Neural cell (in vitro differentiated cells): ENCODE measurements at regions not wholly inside any gene's neighbourhood (a gene's known extent, or its start where the extent isn't known, plus 50 kb on each side); places are given as distances from the start of the nearest gene placed in this dataset.
A peak's percentile ranks its signal among the peaks of the same experiment; 100 is the strongest.
"Not testable (repeated sequence)": the region's sequence is repeated elsewhere in the genome, so short reads cannot be mapped to it uniquely, and the experiment has no call there.

Source experiments
- H2AFZ ChIP-seq: fragments of 200-600, 300-800 bp; sonication (generic), shearing (Covaris generic); 2 replicates; pipeline ENCODE4 v1.6.0; 2014; ENCODE audit warnings: low read depth, mild to moderate bottlenecking, antibody characterized with exemption, low read length, moderate library complexity
- H3F3A ChIP-seq: fragments of 200-600 bp; shearing (Covaris generic); 2 replicates; pipeline ENCODE4 v1.6.1; 2016; ENCODE audit warnings: mild to moderate bottlenecking, moderate library complexity, mixed read lengths, antibody characterized with exemption, low read length; ENCODE audit not compliant: insufficient read depth, poor library complexity, severe bottlenecking
- H3K27ac ChIP-seq: fragments of 200-600, 300-800 bp; sonication (generic), shearing (Covaris generic); 2 replicates; pipeline ENCODE4 v1.5.1; 2014; ENCODE audit warnings: mild to moderate bottlenecking, low read length, moderate library complexity
- H3K27me3 ChIP-seq: fragments of 300-800, 200-600 bp; sonication (generic), shearing (Covaris generic); 2 replicates; pipeline ENCODE4 v1.6.0; 2014; ENCODE audit warnings: mild to moderate bottlenecking, low read depth, low read length, moderate library complexity; ENCODE audit not compliant: insufficient read depth
- H3K36me3 ChIP-seq: fragments of 300-800, 200-600 bp; sonication (generic), shearing (Covaris generic); 2 replicates; pipeline ENCODE4 v1.5.1; 2014; ENCODE audit warnings: mild to moderate bottlenecking, antibody characterized with exemption, low read length, moderate library complexity; ENCODE audit not compliant: insufficient read depth
- H3K4me2 ChIP-seq: fragments of 300-800, 200-600 bp; sonication (generic), shearing (Covaris generic); 2 replicates; pipeline ENCODE4 v1.6.0; 2014; ENCODE audit warnings: mild to moderate bottlenecking, low read length
- H3K4me3 ChIP-seq: fragments of 300-800, 200-600 bp; sonication (generic), shearing (Covaris generic); 2 replicates; pipeline ENCODE4 v1.5.1; 2014; ENCODE audit warnings: mild to moderate bottlenecking, low read length, moderate library complexity
- H3K79me2 ChIP-seq: fragments of 200-600 bp; shearing (Covaris generic); replicated peaks from 2 replicates; pipeline ENCODE4 v1.6.0; 2014; ENCODE audit warnings: mild to moderate bottlenecking, low read length, moderate library complexity; ENCODE audit not compliant: insufficient read depth
- H3K9ac ChIP-seq: fragments of 300-800, 200-600 bp; sonication (generic), shearing (Covaris generic); 2 replicates; pipeline ENCODE4 v1.6.1; 2016; ENCODE audit warnings: mild to moderate bottlenecking, low read length, mixed read lengths
- H3K9me2 ChIP-seq: fragments of 200-600 bp; shearing (Covaris generic); 2 replicates; pipeline ENCODE4 v1.6.1; 2016; ENCODE audit warnings: mild to moderate bottlenecking, low read length, mixed read lengths; ENCODE audit not compliant: insufficient read depth
- H3K9me3 ChIP-seq: fragments of 200-600, 300-800 bp; sonication (generic), shearing (Covaris generic); 2 replicates; pipeline ENCODE4 v1.6.1; 2016; ENCODE audit warnings: mild to moderate bottlenecking, mixed run types, low read length, moderate library complexity, mixed read lengths
- H4K20me1 ChIP-seq: fragments of 200-600 bp; shearing (Covaris generic); 2 replicates; pipeline ENCODE4 v1.6.1; 2016; ENCODE audit warnings: mild to moderate bottlenecking, mixed run types; ENCODE audit not compliant: insufficient read depth
- EP300 ChIP-seq: fragments of 450-650 bp; conservative IDR thresholded peaks from 2 replicates; pipeline ENCODE4 v1.6.1; 2014; ENCODE audit warnings: antibody characterized with exemption, mild to moderate bottlenecking, moderate library complexity; ENCODE audit not compliant: poor library complexity, severe bottlenecking
- EZH2 ChIP-seq: fragments of 200-600, 300-800 bp; shearing (Covaris generic), sonication (generic); IDR thresholded peaks from 2 replicates; pipeline ENCODE4 v1.6.1; 2014; ENCODE audit warnings: antibody characterized with exemption, low read length, borderline replicate concordance, mild to moderate bottlenecking; ENCODE audit not compliant: insufficient read depth, poor library complexity, severe bottlenecking
- MXI1 ChIP-seq: fragments of 450-650 bp; conservative IDR thresholded peaks from 2 replicates; pipeline ENCODE4 v1.6.1; 2014; ENCODE audit warnings: antibody characterized with exemption, mild to moderate bottlenecking; ENCODE audit not compliant: poor library complexity, severe bottlenecking
- POLR2AphosphoS5 ChIP-seq: IDR thresholded peaks from 2 replicates; pipeline ENCODE4 v1.6.1; 2012
- RAD21 ChIP-seq: fragments of 450-650 bp; conservative IDR thresholded peaks from 2 replicates; pipeline ENCODE4 v1.6.1; 2014; ENCODE audit warnings: antibody characterized with exemption, mild to moderate bottlenecking, moderate library complexity
- SMC3 ChIP-seq: fragments of 450-650 bp; conservative IDR thresholded peaks from 2 replicates; pipeline ENCODE4 v1.6.1; 2014; ENCODE audit warnings: antibody characterized with exemption, mild to moderate bottlenecking, moderate library complexity; ENCODE audit not compliant: poor library complexity
- TAF1 ChIP-seq: IDR thresholded peaks from 2 replicates; pipeline ENCODE4 v1.6.1; 2012; ENCODE audit warnings: low read depth
- TF ChIP-seq, protein P1 (sequence below): fragments of 450-650 bp; IDR thresholded peaks from 2 replicates; pipeline ENCODE4 v1.5.1; 2014; ENCODE audit warnings: antibody characterized with exemption, mild to moderate bottlenecking, moderate library complexity; ENCODE audit not compliant: poor library complexity, severe bottlenecking
- TF ChIP-seq, protein P2 (sequence below): IDR thresholded peaks from 2 replicates; pipeline ENCODE4 v1.6.1; 2012; ENCODE audit warnings: borderline replicate concordance

DNA sequence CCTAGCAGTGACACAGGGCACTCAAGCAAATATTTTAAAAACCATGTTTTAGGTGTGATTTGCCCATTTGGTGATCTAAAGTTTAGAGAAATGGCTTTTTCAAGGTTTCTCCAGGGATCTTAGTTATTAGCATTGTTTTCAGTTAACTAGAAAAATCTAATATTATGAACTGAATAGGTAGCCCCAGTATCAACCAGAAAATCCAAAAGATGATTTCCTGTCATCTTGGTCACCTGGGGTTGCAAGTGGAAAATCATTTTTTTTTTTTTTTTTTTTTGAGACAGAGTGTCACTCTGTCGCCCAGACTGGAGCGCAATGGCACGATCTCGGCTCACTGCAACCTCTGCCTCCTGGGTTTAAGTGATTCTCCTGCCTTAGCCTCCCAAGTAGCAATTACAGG lies 106.6 kb upstream of the FMN2 start (continued):
- TF ChIP-seq MXI1: no peak

DNA sequence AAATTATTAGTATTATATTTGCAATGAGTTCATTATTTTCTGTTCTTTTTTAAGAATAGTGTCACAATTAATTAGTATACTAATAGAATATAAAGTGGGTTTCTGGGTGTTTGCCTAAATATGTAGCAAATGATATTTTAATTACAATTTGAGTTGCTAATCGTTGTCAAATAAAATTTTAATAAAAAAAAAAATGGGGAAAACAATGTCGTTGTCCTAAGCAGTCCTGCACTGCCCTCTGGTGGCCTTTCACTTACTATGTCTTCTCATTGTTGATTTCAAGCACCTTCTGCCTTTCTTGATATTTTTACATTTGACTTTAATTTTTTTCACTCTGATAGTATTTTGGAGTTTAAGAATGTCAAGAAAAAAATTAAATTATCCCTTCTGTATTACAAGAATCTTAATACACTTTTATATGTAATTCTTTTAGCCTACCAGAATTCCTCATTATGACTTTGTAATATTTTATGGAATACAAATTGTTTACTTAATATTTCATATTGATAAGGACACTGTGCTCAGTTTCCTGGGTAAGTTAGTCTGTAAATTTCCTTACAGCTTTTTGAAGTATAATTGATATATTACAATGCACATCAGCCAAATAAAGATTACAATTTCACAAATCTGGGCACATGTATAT lies 104.5 kb upstream of the FMN2 start:
- no peak overlapping the region for H2AFZ ChIP-seq
- H3K9ac ChIP-seq: no peak overlapping the region
- no peaks in the 10 kb centered on the region for H3K9me3 ChIP-seq
- H3K4me2 ChIP-seq: no peak overlapping the region
- H3K9me2 ChIP-seq: no peaks in the 10 kb centered on the region
- no peaks in the 10 kb centered on the region for H4K20me1 ChIP-seq
- H3K27me3 ChIP-seq: no peaks in the 10 kb centered on the region
- no peaks in the 10 kb centered on the region for H3K79me2 ChIP-seq
- TF ChIP-seq TAF1 (no peak), SMC3 (peak; percentile 63), EZH2 (no peak), RAD21 (peak; percentile 68)
- TF ChIP-seq, protein P1, sequence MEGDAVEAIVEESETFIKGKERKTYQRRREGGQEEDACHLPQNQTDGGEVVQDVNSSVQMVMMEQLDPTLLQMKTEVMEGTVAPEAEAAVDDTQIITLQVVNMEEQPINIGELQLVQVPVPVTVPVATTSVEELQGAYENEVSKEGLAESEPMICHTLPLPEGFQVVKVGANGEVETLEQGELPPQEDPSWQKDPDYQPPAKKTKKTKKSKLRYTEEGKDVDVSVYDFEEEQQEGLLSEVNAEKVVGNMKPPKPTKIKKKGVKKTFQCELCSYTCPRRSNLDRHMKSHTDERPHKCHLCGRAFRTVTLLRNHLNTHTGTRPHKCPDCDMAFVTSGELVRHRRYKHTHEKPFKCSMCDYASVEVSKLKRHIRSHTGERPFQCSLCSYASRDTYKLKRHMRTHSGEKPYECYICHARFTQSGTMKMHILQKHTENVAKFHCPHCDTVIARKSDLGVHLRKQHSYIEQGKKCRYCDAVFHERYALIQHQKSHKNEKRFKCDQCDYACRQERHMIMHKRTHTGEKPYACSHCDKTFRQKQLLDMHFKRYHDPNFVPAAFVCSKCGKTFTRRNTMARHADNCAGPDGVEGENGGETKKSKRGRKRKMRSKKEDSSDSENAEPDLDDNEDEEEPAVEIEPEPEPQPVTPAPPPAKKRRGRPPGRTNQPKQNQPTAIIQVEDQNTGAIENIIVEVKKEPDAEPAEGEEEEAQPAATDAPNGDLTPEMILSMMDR: peak; percentile 64
- TF ChIP-seq, protein P2, sequence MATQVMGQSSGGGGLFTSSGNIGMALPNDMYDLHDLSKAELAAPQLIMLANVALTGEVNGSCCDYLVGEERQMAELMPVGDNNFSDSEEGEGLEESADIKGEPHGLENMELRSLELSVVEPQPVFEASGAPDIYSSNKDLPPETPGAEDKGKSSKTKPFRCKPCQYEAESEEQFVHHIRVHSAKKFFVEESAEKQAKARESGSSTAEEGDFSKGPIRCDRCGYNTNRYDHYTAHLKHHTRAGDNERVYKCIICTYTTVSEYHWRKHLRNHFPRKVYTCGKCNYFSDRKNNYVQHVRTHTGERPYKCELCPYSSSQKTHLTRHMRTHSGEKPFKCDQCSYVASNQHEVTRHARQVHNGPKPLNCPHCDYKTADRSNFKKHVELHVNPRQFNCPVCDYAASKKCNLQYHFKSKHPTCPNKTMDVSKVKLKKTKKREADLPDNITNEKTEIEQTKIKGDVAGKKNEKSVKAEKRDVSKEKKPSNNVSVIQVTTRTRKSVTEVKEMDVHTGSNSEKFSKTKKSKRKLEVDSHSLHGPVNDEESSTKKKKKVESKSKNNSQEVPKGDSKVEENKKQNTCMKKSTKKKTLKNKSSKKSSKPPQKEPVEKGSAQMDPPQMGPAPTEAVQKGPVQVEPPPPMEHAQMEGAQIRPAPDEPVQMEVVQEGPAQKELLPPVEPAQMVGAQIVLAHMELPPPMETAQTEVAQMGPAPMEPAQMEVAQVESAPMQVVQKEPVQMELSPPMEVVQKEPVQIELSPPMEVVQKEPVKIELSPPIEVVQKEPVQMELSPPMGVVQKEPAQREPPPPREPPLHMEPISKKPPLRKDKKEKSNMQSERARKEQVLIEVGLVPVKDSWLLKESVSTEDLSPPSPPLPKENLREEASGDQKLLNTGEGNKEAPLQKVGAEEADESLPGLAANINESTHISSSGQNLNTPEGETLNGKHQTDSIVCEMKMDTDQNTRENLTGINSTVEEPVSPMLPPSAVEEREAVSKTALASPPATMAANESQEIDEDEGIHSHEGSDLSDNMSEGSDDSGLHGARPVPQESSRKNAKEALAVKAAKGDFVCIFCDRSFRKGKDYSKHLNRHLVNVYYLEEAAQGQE: no peak
- no peak overlapping the region for H3K4me3 ChIP-seq
- H3K36me3 ChIP-seq: no peaks in the 10 kb centered on the region
- no peaks in the 10 kb centered on the region for H3F3A ChIP-seq
- no peak overlapping the region for H3K27ac ChIP-seq

DNA sequence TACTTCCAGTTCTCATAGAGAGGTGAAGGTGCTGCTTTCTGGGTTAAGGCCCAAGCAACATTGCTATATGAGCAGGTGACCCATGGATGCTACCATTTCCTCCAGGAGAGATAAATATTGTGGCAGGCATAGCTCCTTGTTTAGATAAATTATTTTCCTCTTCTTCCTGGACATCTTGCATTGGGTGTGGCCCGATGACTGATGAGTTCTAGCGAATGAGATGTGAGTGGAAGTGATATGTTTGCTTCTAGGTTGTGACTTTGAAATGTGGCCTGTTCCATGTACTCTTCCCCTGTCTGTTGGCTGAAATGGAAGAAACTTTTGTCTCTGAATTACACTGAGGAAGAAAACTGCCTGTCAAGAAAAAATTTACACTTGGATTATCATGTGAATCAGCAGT lies 101.7 kb upstream of the FMN2 start:
- H3K79me2 ChIP-seq: no peaks in the 10 kb centered on the region
- H3K4me2 ChIP-seq: no peak overlapping the region
- H3K9me2 ChIP-seq: no peaks in the 10 kb centered on the region
- H3K4me3 ChIP-seq: no peak overlapping the region
- H3K9me3 ChIP-seq: no peaks in the 10 kb centered on the region
- no peaks in the 10 kb centered on the region for H4K20me1 ChIP-seq
- no peak overlapping the region for H3K9ac ChIP-seq
- H3K27ac ChIP-seq: no peak overlapping the region
- TF ChIP-seq TAF1 (no peak), MXI1 (no peak), EZH2 (no peak), POLR2AphosphoS5 (no peak), RAD21 (no peak), EP300 (no peak), SMC3 (no peak)
- TF ChIP-seq, protein P1: no peak
- TF ChIP-seq, protein P2: no peak
- no peaks in the 10 kb centered on the region for H3F3A ChIP-seq
- no peaks in the 10 kb centered on the region for H3K36me3 ChIP-seq
- H2AFZ ChIP-seq: no peak overlapping the region
- no peaks in the 10 kb centered on the region for H3K27me3 ChIP-seq

DNA sequence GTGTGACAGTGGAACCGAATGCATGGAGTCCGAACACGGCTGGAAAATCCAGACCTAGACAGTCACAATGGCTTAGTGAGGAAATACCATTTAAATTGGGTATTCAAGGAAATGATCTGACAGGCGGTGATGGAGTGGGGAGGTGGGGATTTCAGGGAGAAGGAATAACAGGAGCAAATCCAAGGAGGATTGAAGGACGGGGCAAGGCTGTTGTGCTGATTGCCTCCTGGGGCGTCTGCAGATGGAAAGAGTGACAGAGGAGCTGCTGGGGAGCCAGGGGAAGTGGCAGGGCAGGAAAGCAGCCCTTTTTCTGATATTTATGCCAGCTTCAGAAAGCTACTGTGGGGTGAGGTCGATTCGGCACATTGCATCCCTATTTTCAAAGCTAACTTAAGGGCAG lies 99.1 kb upstream of the FMN2 start:
- H2AFZ ChIP-seq, H3K27me3 ChIP-seq, H3K9ac ChIP-seq, H3F3A ChIP-seq, H3K4me2 ChIP-seq, H3K4me3 ChIP-seq, H3K9me3 ChIP-seq, H3K27ac ChIP-seq, H3K9me2 ChIP-seq, H3K79me2 ChIP-seq, H3K36me3 ChIP-seq, H4K20me1 ChIP-seq: not testable (repeated sequence)
